Activated CD4-positive, alpha-beta memory T cell treated with anti-CD3 and anti-CD28 coated beads, Interleukin-2, amount 10 ng/mL, durations not matched to agents 7 days and 5 days (primary cell): ENCODE measurements at regions not wholly inside any gene's neighbourhood (a gene's known extent, or its start where the extent isn't known, plus 50 kb on each side); places are given as distances from the start of the nearest gene placed in this dataset.

Source experiments
- CTCF ChIA-PET: fragments of 350-600 bp; sonication (Branson Sonifier 250); formaldehyde crosslinking; loops from one replicate; lab custom pipeline; 2021; ENCODE audit warnings: antibody characterized with exemption, inconsistent platforms; lab: Charles Lee
- POLR2A ChIA-PET: fragments of 350-600 bp; sonication (Branson Sonifier 250); formaldehyde crosslinking; loops from one replicate; lab custom pipeline; 2021; ENCODE audit warnings: antibody characterized with exemption; lab: Charles Lee
- DNase-seq: peaks from one replicate; pipeline ENCODE4 v3.0.0-alpha.2; 2020
- H3K27ac Mint-ChIP-seq: one replicate; pipeline ENCODE4 v1.8.0; 2021; ENCODE audit warnings: mild to moderate bottlenecking, mixed read lengths
- H3K27me3 Mint-ChIP-seq: one replicate; pipeline ENCODE4 v1.8.0; 2021; ENCODE audit warnings: mixed read lengths
- H3K36me3 Mint-ChIP-seq: one replicate; pipeline ENCODE4 v1.8.0; 2021; ENCODE audit warnings: low read depth, mixed read lengths
- H3K4me1 Mint-ChIP-seq: one replicate; pipeline ENCODE4 v1.8.0; 2021; ENCODE audit warnings: mixed read lengths
- H3K4me3 Mint-ChIP-seq: one replicate; pipeline ENCODE4 v1.8.0; 2021; ENCODE audit warnings: mild to moderate bottlenecking, mixed read lengths
- H3K9me3 Mint-ChIP-seq: one replicate; pipeline ENCODE4 v1.8.0; 2021; ENCODE audit warnings: mixed read lengths

DNA sequence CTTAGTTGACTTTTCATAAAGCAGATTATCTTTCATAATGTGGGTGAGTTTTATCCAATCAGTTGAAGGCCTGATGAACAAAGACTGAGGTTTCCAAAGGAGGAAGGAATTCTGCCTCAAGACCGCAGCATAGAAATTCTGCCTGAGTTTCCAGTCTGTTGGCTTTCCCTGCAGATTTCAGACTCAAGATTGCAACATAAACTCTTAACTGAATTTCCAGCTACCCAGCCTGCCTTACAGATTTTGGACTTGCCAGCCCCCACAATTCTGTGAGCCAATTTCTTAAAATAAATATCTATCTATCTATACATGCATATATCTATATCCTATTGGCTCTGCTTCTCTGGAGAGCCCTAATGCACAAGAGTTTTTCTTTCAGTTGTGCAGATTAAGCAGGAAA is 57.3 kb upstream of the SMLR1 start:
- H3K9me3 Mint-ChIP-seq = no peaks in the 10 kb centered on the region
- ChIA-PET CTCF (no interaction called here), POLR2A (no interaction called here)
- no peaks in the 10 kb centered on the region for H3K36me3 Mint-ChIP-seq
- H3K27ac Mint-ChIP-seq = no peak overlapping the region
- no peaks in the 10 kb centered on the region for H3K4me1 Mint-ChIP-seq
- no peaks in the 10 kb centered on the region for H3K27me3 Mint-ChIP-seq
- H3K4me3 Mint-ChIP-seq = no peak overlapping the region
- no peak for DNase-seq

GRCh38 chr6:130771741-130772140 is 55.5 kb upstream of the SMLR1 start:
- Mint-ChIP-seq H3K27ac (no peak overlapping the region), H3K4me3 (no peak overlapping the region), H3K4me1 (peaks cover 5% of the 10 kb centered on the region), H3K27me3 (no peaks in the 10 kb centered on the region), H3K9me3 (no peaks in the 10 kb centered on the region), H3K36me3 (no peaks in the 10 kb centered on the region)
- CTCF ChIA-PET = no interaction called here
- POLR2A ChIA-PET = no interaction called here
- DNase-seq = no peak

DNA sequence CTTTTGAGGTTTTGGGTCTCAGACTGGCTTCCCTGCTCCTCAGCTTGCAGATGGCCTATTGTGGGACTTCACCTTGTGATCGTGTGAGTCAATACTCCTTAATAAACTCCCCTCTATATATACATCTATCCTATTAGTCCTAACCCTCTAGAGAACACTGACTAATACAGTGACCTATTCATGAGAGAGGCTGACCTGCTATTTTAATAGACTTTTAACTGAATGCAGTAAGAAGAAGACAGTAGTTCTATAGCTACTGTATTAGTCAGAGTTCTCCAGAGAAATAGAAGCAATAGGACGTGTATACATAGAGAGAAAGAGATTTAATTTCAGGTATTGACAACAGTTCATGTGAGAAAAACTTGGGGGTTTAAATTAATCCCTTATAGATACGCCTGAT is 53.3 kb upstream of the SMLR1 start:
- no peak for DNase-seq
- Mint-ChIP-seq H3K4me3 (no peak overlapping the region), H3K36me3 (no peaks in the 10 kb centered on the region), H3K9me3 (no peaks in the 10 kb centered on the region), H3K27ac (no peak overlapping the region), H3K27me3 (no peaks in the 10 kb centered on the region), H3K4me1 (peaks cover 10% of the 10 kb centered on the region)
- ChIA-PET CTCF (no interaction called here), POLR2A (no interaction called here)

GRCh38 chr6:130775411-130776012 is 51.7 kb upstream of the SMLR1 start:
- Mint-ChIP-seq H3K36me3 (no peaks in the 10 kb centered on the region), H3K27me3 (no peaks in the 10 kb centered on the region), H3K4me1 (peaks cover 17% of the 10 kb centered on the region), H3K27ac (no peak overlapping the region), H3K9me3 (peaks cover 5% of the 10 kb centered on the region), H3K4me3 (no peak overlapping the region)
- ChIA-PET CTCF (interaction anchor here (1.1 kb wide), 1 partner anchor 453 kb away, joined by 3 read pairs; no protein-coding TSS in a partner anchor), POLR2A (interaction anchor here (0.9 kb wide), 1 partner anchor 466 kb away, joined by 3 read pairs; no protein-coding TSS in a partner anchor)
- DNase-seq = no peak

DNA sequence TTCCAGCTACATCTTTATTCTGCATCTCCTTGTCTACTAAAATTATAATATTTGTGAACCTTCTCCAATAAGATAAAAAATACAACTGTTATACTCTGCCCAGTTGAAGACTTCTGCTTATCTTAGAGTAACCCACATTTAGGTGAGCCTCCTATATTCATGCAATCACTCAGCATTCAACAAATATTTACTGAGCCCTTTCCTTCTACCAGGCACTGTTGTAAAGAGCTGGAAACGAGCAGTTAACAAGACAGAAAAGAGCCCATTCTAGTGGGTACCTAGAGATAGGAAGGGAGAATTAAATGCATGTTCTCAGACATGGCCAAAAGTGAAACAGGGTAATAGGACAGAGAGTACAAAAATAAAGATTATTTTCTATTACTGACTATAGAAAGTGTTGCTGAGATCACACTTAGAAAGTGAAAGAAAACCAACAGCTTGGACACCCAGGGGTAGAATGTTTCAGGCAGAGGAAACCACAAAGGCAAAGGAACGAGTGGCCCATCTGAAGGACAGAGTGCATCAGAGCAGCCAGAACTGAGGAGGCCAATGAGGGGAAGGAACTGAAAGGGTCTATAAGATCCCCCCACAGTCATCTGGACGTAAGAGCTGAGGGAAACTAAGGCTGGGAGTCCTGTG is 50.8 kb upstream of the SMLR1 start:
- CTCF ChIA-PET = no interaction called here
- Mint-ChIP-seq H3K27ac (no peak overlapping the region), H3K4me3 (no peak overlapping the region), H3K9me3 (peaks cover 5% of the 10 kb centered on the region), H3K4me1 (peaks cover 17% of the 10 kb centered on the region), H3K36me3 (no peaks in the 10 kb centered on the region), H3K27me3 (no peaks in the 10 kb centered on the region)
- DNase-seq = no peak
- POLR2A ChIA-PET = interaction anchor here (0.9 kb wide), 1 partner anchor 467 kb away, joined by 3 read pairs; no protein-coding TSS in a partner anchor
